ENCODE measurements at regions not wholly inside any gene's neighbourhood (a gene's known extent, or its start where the extent isn't known, plus 50 kb on each side); places are given as distances from the start of the nearest gene placed in this dataset.

DNA sequence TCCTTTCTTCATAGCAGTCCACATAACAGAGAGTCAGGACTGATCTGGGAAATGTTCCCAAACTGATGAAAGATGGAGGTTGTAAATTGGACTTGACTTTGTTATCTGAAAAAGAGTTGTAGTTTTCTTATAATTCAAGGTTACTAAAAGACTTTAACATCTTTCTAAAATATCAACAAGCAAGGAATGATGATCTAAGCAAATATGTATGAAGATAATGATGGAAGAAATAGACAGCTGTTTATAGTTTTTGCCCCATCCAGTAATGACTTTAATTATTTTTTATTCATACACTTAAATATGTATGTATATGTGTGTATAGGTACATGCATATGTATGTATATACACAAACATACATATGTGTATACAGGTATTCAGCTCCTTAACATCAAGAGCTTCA lies 411.1 kb upstream of the SPOCK3 start:
- DNase-seq: no peak
- Histone ChIP-seq H3K9me3 (no peaks in the 10 kb centered on the region), H3K4me3 (no peak overlapping the region), H3K36me3 (no peaks in the 10 kb centered on the region), H3K27me3 (no peaks in the 10 kb centered on the region), H3K27ac (no peak overlapping the region), H3K4me1 (no peaks in the 10 kb centered on the region)
- no peak for TF ChIP-seq POLR2A (IDR thresholded peaks at IDR 0.05)
- TF ChIP-seq, protein P1, sequence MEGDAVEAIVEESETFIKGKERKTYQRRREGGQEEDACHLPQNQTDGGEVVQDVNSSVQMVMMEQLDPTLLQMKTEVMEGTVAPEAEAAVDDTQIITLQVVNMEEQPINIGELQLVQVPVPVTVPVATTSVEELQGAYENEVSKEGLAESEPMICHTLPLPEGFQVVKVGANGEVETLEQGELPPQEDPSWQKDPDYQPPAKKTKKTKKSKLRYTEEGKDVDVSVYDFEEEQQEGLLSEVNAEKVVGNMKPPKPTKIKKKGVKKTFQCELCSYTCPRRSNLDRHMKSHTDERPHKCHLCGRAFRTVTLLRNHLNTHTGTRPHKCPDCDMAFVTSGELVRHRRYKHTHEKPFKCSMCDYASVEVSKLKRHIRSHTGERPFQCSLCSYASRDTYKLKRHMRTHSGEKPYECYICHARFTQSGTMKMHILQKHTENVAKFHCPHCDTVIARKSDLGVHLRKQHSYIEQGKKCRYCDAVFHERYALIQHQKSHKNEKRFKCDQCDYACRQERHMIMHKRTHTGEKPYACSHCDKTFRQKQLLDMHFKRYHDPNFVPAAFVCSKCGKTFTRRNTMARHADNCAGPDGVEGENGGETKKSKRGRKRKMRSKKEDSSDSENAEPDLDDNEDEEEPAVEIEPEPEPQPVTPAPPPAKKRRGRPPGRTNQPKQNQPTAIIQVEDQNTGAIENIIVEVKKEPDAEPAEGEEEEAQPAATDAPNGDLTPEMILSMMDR (IDR thresholded peaks at IDR 0.05): no peak

DNA sequence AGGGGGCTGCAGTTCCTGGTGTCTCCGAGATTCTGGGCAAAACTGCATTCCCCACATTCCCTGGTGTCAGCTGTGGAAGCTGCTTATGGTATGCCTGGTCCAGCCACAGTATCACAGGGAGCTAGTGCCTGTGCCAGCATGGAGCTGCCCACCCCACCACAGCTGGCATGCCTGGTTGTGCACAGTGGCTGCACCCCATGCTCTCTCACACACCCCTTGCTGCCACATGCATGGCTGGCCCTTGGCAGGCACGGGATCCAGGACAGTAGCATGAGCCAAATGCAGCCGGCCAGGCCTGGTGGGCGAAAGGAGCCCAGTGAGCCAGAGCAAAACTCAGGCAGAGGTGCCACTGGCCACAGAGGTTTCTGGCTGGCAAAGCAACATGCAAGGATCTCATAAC lies 418.0 kb upstream of the SPOCK3 start:
- no peak for DNase-seq
- no peaks in the 10 kb centered on the region for H3K36me3 ChIP-seq
- no peak overlapping the region for H3K4me3 ChIP-seq
- no peak overlapping the region for H3K27ac ChIP-seq
- no peaks in the 10 kb centered on the region for H3K27me3 ChIP-seq
- no peaks in the 10 kb centered on the region for H3K4me1 ChIP-seq
- no peaks in the 10 kb centered on the region for H3K9me3 ChIP-seq
- TF ChIP-seq POLR2A (IDR thresholded peaks at IDR 0.05): no peak

DNA sequence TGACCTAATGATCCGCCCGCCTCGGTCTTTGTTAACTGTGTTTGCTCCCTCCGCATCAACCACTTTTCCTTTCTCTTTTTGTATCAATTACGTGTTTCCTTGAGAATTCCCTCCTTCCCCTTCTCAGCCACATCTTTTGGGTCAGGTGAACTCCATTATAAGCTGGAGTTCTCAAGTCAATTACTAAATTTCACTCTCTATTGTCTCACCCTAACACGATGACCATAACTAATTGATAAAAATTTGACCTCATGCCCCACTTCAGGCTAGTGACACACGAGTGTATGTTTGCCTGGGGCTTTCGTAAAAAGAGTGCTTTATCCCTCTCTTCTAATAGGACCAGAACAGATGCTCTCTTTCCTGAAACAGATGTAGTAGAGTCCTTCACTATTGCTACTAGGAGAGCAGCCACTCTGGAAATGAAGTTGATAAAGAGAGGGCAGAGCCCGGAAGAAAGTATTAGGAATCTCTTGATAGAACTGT lies 403.6 kb upstream of the ANXA10 start:
- Histone ChIP-seq H3K9me3 (no peaks in the 10 kb centered on the region), H3K4me3 (no peak overlapping the region), H3K4me1 (no peaks in the 10 kb centered on the region), H3K27ac (no peak overlapping the region), H3K27me3 (no peaks in the 10 kb centered on the region), H3K36me3 (no peaks in the 10 kb centered on the region)
- no peak for DNase-seq
- TF ChIP-seq, protein P1 (IDR thresholded peaks at IDR 0.05): no peak
- no peak for TF ChIP-seq POLR2A (IDR thresholded peaks at IDR 0.05)

DNA sequence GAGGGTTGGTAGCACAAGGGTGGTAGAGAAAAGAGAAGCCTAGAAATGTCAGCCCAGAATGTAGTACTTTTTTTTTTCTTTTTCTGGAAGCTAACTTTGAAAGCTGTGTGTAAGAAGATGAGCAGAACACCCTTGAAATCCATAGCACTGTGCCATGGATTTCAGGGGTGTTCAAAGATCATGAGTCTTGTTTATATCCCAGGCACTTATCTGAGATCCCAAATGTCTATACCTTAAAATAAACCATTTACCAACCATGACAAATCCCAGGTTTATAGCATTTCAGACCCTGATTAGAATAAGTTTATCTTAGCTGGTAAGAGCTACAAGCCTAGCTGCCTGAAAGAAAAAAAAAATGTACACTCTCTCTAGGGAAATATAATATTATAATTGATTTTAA lies 389.9 kb upstream of the ANXA10 start:
- no peak for DNase-seq
- Histone ChIP-seq H3K9me3 (no peaks in the 10 kb centered on the region), H3K4me1 (no peaks in the 10 kb centered on the region), H3K4me3 (no peak overlapping the region), H3K27ac (no peak overlapping the region), H3K36me3 (no peaks in the 10 kb centered on the region), H3K27me3 (no peaks in the 10 kb centered on the region)
- TF ChIP-seq, protein P1 (IDR thresholded peaks at IDR 0.05): no peak

DNA sequence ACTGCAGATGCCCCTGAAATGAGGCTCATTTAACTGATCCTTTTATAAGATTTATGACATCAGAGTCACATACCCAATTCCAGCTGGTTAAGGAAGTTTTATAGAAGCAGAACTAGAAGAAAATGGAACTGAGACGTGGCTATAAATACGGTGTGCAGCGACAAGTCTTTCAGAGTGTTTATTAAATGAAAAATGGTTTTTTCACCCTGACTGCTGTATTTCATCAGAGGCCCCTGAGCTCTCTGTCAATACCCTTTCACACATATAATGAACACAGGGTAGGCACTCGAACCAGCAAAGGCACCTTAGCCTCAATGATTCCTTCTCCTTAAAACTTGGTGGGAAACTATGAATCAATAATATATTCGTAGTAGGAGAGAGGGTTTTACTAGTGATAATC lies 380.8 kb upstream of the ANXA10 start:
- Histone ChIP-seq H3K27ac (no peak overlapping the region), H3K27me3 (no peaks in the 10 kb centered on the region), H3K9me3 (no peaks in the 10 kb centered on the region), H3K4me1 (no peaks in the 10 kb centered on the region), H3K36me3 (no peaks in the 10 kb centered on the region), H3K4me3 (no peak overlapping the region)
- no peak for DNase-seq
- TF ChIP-seq, protein P1 (IDR thresholded peaks at IDR 0.05): no peak
- no peak for TF ChIP-seq POLR2A (IDR thresholded peaks at IDR 0.05)

DNA sequence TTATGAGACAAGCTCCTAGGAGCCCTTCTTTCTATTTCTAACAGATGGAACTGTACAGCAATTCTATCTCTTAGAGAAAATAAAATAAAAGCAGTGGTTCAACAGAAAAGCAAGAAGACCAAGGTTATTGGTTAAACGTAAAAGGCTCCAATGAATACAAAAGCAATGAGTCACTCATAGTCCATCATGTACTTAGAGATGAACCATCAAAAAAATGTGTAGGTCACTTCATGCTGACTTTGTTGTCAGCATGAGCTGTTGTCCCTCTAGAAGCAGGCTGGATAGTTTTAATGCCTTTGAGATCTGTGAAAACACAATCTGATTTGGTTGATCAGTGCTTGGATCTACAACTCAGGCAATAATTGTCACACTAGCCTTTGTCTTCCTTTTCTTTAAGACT lies 378.6 kb upstream of the ANXA10 start:
- H3K27me3 ChIP-seq: no peaks in the 10 kb centered on the region
- DNase-seq: no peak
- no peak for TF ChIP-seq POLR2A (IDR thresholded peaks at IDR 0.05)
- TF ChIP-seq, protein P1 (IDR thresholded peaks at IDR 0.05): no peak

More for the DNA sequence above, 378.6 kb upstream of the ANXA10 start:
- H3K27ac ChIP-seq: no peak overlapping the region
- no peak overlapping the region for H3K4me3 ChIP-seq
- no peaks in the 10 kb centered on the region for H3K9me3 ChIP-seq
- H3K36me3 ChIP-seq: no peaks in the 10 kb centered on the region
- no peaks in the 10 kb centered on the region for H3K4me1 ChIP-seq

Data from Peyer's patch (tissue), 4 donors.